Esophagus squamous epithelium (tissue), 4 donors: ENCODE measurements at regions not wholly inside any gene's neighbourhood (a gene's known extent, or its start where the extent isn't known, plus 50 kb on each side); places are given as distances from the start of the nearest gene placed in this dataset.

Experiments
- POLR2A ChIP-seq, 4 donors: fragments of 450-650 bp; IDR thresholded peaks; one replicate each; pipeline ENCODE4 v1.6.1; 2017; ENCODE audit warnings: antibody characterized with exemption in 4 of 4, mild to moderate bottlenecking in 4 of 4, moderate library complexity in 3 of 4
- TF ChIP-seq, protein P1 (sequence below), 6 experiments: fragments of 450-650 bp in 4 of 6; fragments of 200-600 bp in 2 of 6; sonication (generic) in 2 of 6; IDR thresholded peaks; one replicate each; pipeline ENCODE4 v1.5.1; 2016 to 2019; ENCODE audit warnings: antibody characterized with exemption in 6 of 6, mild to moderate bottlenecking in 4 of 6, moderate library complexity in 4 of 6

DNA sequence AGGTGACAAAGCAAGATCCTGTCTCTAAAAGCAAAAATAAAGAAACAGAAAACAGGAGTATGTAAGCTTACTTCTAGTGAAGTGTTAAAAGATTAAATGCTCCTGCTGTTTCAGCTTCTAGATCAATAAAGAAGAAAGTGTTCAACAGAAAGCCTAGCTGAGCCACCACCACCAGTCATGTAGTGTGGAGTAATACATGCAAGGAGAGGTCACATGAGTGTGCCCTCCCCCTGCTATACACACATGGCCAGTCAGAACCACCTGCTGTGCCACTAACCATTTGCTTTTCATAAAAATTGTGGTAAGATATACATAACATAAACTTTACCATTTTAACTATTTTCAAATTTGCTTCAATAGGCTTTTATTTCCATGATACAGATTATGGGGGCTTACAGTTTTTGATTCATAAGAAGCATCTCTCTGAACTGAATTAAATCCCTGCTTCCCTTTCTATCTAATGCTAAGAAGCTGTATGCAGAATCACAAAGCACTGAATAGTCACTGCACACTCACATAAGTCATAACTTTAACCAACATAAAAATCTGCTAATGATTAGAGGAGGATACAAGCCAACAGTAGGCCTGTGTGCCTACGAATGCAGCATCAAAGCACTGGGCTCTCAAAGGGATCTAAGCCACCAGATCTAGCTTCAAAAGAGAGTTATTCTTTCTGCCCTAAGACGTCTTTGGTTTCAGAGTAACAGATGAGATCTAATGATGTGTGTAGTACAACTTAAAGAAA, 515.5 kb downstream of the C12orf50 start:
- TF ChIP-seq, protein P1, sequence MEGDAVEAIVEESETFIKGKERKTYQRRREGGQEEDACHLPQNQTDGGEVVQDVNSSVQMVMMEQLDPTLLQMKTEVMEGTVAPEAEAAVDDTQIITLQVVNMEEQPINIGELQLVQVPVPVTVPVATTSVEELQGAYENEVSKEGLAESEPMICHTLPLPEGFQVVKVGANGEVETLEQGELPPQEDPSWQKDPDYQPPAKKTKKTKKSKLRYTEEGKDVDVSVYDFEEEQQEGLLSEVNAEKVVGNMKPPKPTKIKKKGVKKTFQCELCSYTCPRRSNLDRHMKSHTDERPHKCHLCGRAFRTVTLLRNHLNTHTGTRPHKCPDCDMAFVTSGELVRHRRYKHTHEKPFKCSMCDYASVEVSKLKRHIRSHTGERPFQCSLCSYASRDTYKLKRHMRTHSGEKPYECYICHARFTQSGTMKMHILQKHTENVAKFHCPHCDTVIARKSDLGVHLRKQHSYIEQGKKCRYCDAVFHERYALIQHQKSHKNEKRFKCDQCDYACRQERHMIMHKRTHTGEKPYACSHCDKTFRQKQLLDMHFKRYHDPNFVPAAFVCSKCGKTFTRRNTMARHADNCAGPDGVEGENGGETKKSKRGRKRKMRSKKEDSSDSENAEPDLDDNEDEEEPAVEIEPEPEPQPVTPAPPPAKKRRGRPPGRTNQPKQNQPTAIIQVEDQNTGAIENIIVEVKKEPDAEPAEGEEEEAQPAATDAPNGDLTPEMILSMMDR (IDR thresholded peaks at IDR 0.05), result no peak
- no peak for TF ChIP-seq POLR2A (IDR thresholded peaks at IDR 0.05)
